Small intestine (tissue), 7 donors: ENCODE measurements at regions not wholly inside any gene's neighbourhood (a gene's known extent, or its start where the extent isn't known, plus 50 kb on each side); places are given as distances from the start of the nearest gene placed in this dataset.
"Not testable (repeated sequence)": the region's sequence is repeated elsewhere in the genome, so short reads cannot be mapped to it uniquely, and the experiment has no call there.

Experiments used
- DNase-seq, 2 donors: peaks; one replicate each; pipeline versions ENCODE4 v3.0.0 to v3.0.0-alpha.2; 2013
- FAIRE-seq: peaks from 2 replicates; lab custom pipeline; 2012; peaks lifted over from hg19 to GRCh38; lab: Jason Lieb, UNC
- H3K27ac ChIP-seq, 3 donors: one replicate each; pipeline ENCODE4 v1.5.1; 2013; ENCODE audit warnings: low read length in 2 of 3, mild to moderate bottlenecking in 2 of 3, control low read depth in 1 of 3, inconsistent platforms in 1 of 3, low read depth in 1 of 3, moderate library complexity in 1 of 3
- H3K27me3 ChIP-seq, 3 donors: one replicate each; pipeline ENCODE4 v1.6.1; 2013; ENCODE audit warnings: low read length in 3 of 3, inconsistent platforms in 1 of 3; ENCODE audit not compliant: control insufficient read depth in 3 of 3, insufficient read depth in 3 of 3
- H3K36me3 ChIP-seq, 3 donors: one replicate each; pipeline ENCODE4 v1.6.1; 2013; ENCODE audit warnings: low read length in 3 of 3, inconsistent platforms in 1 of 3, low read depth in 1 of 3, mild to moderate bottlenecking in 1 of 3, moderate library complexity in 1 of 3; ENCODE audit not compliant: control insufficient read depth in 3 of 3, insufficient read depth in 2 of 3
- H3K4me1 ChIP-seq, 3 donors: one replicate each; pipeline ENCODE4 v1.6.1; 2013; ENCODE audit warnings: low read length in 2 of 3, inconsistent platforms in 1 of 3, low read depth in 1 of 3, mild to moderate bottlenecking in 1 of 3, moderate library complexity in 1 of 3; ENCODE audit not compliant: control insufficient read depth in 3 of 3, insufficient read depth in 2 of 3
- H3K4me3 ChIP-seq, 3 donors: one replicate each; pipeline ENCODE4 v1.5.1; 2013; ENCODE audit warnings: low read length in 3 of 3, control low read depth in 1 of 3, inconsistent platforms in 1 of 3, low read depth in 1 of 3, mild to moderate bottlenecking in 1 of 3, moderate library complexity in 1 of 3
- H3K9me3 ChIP-seq, 2 donors: one replicate each; pipeline ENCODE4 v1.6.1; 2013; ENCODE audit warnings: low read depth in 1 of 2, low read length in 1 of 2; ENCODE audit not compliant: control insufficient read depth in 2 of 2, insufficient read depth in 1 of 2
- WGBS, 3 donors: extraction: QIAGEN DNeasy Blood & Tissue Kit; methylation state at CpG; one replicate each; pipeline ENCODE4 v1.1.7; 2013; 5-methylcytosine and 5-hydroxymethylcytosine counted together
- donor health status: healthy with polysubstance abuse.
- donor health status: control.
- donor health status: control.
- donor health status: Bipolar disorder and iron deficiency.
- donor health status: healthy.

DNA sequence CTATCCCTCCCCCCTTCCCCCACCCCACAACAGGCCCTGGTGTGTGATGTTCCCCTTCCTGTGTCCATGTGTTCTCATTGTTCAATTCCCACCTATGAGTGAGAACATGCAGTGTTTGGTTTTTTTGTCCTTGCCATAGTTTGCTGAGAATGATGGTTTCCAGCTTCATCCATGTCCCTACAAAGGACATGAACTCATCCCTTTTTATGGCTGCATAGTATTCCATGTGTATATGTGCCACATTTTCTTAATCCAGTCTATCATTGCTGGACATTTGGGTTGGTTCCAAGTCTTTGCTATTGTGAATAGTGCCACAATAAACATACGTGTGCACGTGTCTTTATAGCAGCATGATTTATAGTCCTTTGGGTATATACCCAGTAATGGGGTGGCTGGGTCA lies 52.3 kb upstream of the MAN1A2 start:
- not testable (repeated sequence) for FAIRE-seq, H3K27me3 ChIP-seq, DNase-seq, H3K36me3 ChIP-seq, H3K9me3 ChIP-seq, H3K4me3 ChIP-seq, H3K4me1 ChIP-seq, H3K27ac ChIP-seq
- WGBS, 3 donors = 89% methylated on average over 2 of the region's 2 CpGs; no CpG with 5 or more reads in 2 of the 3 donors

DNA sequence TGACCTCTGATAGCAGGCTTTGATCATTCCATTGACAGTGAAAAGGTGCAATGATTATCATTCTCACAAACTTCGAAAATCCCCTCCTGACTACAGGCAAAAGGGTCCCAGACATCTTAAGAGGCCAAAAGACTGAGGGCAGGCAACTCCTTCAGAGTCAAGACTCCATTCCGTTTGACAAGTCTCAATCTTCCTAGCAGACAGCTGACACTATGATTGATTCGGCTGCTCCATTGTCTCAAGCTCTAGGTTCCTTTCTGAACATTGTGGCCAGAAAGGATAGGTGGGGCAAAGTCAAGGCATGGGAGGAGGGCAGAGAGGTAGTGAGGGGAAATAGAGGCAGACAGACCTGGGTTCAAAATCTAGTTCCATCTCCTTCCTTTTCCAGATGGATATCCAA lies 53.7 kb upstream of the MAN1A2 start:
- Histone ChIP-seq H3K27me3 (no peaks in the 10 kb centered on the region), H3K9me3 (no peaks in the 10 kb centered on the region), H3K27ac (no peak overlapping the region), H3K36me3 (no peaks in the 10 kb centered on the region), H3K4me3 (no peak overlapping the region), H3K4me1 (no peaks in the 10 kb centered on the region)
- 83 to 89% (median 84%) methylated on average over 3 of the region's 3 CpGs for WGBS, 3 donors
- FAIRE-seq (no peak), DNase-seq (no peak)

DNA sequence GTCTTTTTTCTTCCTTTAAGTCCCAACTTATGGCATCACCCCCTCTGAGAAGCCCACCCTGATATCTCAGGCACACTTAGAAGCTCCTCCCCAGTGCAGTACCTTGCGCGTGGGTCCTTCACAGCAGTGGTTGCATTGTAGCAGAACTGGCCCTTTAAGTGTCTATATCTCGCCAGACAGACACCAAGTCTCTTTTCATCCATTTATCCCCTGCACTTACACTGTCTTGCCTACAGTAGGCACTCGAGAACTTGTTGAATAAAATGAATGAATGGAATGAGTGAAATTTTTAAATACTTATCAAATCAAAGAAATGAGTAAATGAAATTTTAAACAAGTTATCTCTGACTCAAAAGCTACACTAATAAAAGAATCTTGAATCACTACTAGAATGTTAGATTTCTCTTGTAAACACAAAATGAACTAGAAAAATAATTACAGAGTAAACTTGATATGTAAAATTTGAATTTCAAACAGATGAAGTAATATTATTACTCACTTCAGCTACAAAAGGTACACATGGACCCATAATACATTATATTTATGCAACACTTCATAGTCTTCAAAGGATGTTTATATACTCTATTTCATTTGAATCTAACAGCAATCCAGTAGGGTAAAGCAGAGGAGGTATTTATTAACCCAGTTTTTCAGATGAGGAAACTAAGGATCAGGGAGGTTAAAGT lies 54.7 kb upstream of the MAN1A2 start:
- no peaks in the 10 kb centered on the region for H3K9me3 ChIP-seq

DNA sequence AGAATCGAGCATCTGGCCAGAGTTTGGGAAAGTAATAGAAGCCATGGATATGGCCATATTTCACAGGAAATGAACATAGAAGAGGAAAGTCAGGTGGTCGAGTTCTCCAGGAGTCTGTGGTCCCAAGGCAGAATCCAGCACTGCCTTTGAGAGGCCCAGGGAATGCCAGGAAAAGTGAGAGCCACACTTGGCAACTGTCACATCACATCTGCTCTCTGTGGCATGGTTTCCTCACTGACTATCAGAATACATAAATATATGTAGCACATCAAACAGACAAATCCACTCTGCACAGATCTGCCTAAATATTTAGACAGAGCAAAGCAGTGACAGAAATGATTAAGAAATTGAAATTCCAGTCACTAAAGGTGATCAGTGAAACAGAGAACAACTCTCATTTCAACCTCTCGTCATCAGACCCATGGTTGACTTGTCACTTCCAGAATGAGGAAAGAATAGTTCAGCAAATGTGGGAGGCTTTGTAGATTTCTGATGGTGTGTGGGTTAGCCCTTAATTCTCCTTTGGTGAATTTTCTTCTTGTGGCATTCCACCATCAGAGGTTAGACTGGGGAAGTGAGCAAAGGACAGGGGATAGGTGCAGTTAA lies 58.8 kb upstream of the MAN1A2 start:
- Histone ChIP-seq H3K4me1 (no peaks in the 10 kb centered on the region), H3K36me3 (no peaks in the 10 kb centered on the region), H3K9me3 (no peaks in the 10 kb centered on the region), H3K4me3 (no peak overlapping the region), H3K27ac (no peak overlapping the region), H3K27me3 (no peaks in the 10 kb centered on the region)
- 61 to 71% (median 69%) methylated on average over 3 of the region's 3 CpGs for WGBS, 3 donors
- FAIRE-seq = no peak
- DNase-seq = no peak

More for the DNA sequence above, 54.7 kb upstream of the MAN1A2 start:
- no peaks in the 10 kb centered on the region for H3K27me3 ChIP-seq
- peak in 1 of 2 donors; percentile 59 for DNase-seq
- no peak overlapping the region for H3K27ac ChIP-seq
- no peaks in the 10 kb centered on the region for H3K4me1 ChIP-seq
- H3K4me3 ChIP-seq = no peak overlapping the region
- 21 to 44% (median 23%) methylated on average over 4 of the region's 4 CpGs for WGBS, 3 donors
- H3K36me3 ChIP-seq = no peaks in the 10 kb centered on the region
- peak; percentile 36 for FAIRE-seq

DNA sequence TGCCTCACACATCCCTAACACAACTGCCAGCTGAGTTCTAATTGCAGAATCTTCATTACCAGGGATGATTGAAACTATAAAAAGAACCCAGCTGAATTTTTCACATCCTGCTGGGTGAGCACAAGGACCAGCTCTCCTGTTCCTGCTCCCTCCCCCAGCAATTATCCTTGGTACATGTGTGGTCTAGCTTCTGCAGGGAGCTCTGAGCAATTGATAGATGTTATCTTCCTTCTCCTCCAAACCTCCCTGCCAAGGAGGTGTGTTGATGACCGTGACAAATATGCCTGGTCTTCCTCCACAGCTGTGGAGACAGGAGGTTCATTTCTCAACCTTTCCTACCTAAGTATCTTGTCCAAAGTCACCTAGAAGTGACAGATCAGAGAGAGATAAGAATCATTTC lies 65.3 kb upstream of the MAN1A2 start:
- no peaks in the 10 kb centered on the region for H3K36me3 ChIP-seq
- no peak overlapping the region for H3K4me3 ChIP-seq
- no peak for FAIRE-seq
- peaks cover 0 to 5% of the 10 kb centered on the region in 2 donors for H3K9me3 ChIP-seq
- no peaks in the 10 kb centered on the region for H3K27me3 ChIP-seq
- H3K27ac ChIP-seq = no peak overlapping the region
- 48 to 82% (median 78%) methylated on average over 1 of the region's 1 CpG for WGBS, 3 donors
- no peaks in the 10 kb centered on the region for H3K4me1 ChIP-seq
- DNase-seq = no peak

DNA sequence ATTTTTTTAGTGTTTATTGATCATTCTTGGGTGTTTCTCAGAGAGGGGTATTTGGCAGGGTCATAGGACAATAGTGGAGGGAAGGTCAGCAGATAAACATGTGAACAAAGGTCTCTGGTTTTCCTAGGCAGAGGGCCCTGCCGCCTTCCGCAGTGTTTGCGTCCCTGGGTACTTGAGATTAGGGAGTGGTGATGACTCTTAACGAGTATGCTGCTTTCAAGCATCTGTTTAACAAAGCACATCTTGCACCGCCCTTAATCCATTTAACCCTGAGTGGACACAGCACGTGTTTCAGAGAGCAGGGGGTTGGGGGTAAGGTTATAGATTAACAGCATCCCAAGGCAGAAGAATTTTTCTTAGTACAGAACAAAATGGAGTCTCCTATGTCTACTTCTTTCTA lies 67.1 kb upstream of the MAN1A2 start:
- not testable (repeated sequence) for H3K27ac ChIP-seq, H3K4me1 ChIP-seq, H3K4me3 ChIP-seq, H3K27me3 ChIP-seq, H3K36me3 ChIP-seq, FAIRE-seq, DNase-seq, H3K9me3 ChIP-seq
- WGBS, 3 donors = 32 to 43% (median 33%) methylated on average over 6 of the region's 6 CpGs

DNA sequence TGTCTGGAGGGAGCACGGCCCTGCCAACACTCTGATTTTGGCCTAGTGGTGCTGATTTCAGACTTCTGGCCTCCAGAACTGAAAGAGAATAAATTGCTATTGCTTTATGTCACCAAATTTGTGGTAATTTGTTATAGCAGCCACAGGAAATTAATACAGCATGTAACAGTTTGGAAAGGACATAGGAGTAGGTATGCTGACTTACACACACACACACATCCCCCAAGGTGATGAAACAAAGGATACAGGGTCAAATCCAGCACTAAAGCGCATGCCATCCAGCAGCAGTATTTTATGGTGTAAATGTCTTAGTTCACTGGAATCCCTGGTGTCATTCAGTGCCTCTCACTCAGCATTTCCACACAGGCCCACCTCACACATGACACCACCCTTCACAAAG lies 72.2 kb upstream of the MAN1A2 start:
- Histone ChIP-seq H3K36me3 (no peaks in the 10 kb centered on the region), H3K4me3 (no peak overlapping the region), H3K27me3 (peaks cover 0 to 2% (median 0%) of the 10 kb centered on the region in 3 donors), H3K4me1 (peaks cover 0 to 3% (median 0%) of the 10 kb centered on the region in 3 donors), H3K27ac (no peak overlapping the region), H3K9me3 (no peaks in the 10 kb centered on the region)
- DNase-seq (no peak), FAIRE-seq (no peak)
- 66 to 96% (median 72%) methylated on average over 2 of the region's 2 CpGs for WGBS, 3 donors

DNA sequence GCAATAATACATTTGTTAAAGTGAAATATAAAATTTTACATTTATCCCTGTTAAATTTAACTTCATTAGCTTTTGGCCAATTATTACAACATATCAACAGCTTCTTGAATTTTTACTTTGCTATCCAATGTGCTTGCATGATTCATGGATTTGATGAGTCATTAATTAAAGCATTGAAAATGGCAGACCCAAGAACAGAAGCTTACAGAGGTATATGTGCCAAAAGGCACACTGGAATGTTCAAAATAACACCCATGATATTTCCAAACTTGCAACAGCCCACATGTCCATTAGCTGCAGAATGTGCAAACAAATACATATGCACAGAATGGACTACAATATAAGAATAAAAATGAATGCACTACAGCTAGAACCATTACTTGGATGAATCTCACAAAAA lies 76.4 kb upstream of the MAN1A2 start:
- Histone ChIP-seq H3K27ac (no peak overlapping the region), H3K27me3 (peaks cover 0 to 2% (median 0%) of the 10 kb centered on the region in 3 donors), H3K4me1 (peaks cover 0 to 10% (median 0%) of the 10 kb centered on the region in 3 donors), H3K36me3 (no peaks in the 10 kb centered on the region), H3K4me3 (no peak overlapping the region), H3K9me3 (no peaks in the 10 kb centered on the region)
- no peak for FAIRE-seq
- DNase-seq = no peak
